HG02973 (cell line): ENCODE measurements at regions not wholly inside any gene's neighbourhood (a gene's known extent, or its start where the extent isn't known, plus 50 kb on each side); places are given as distances from the start of the nearest gene placed in this dataset.
"Not testable (repeated sequence)": the region's sequence is repeated elsewhere in the genome, so short reads cannot be mapped to it uniquely, and the experiment has no call there.

Experiments used
- ATAC-seq: cut with Tn5 transposase; IDR thresholded peaks from one replicate; pipeline ENCODE4 v1.9.1; 2021; ENCODE audit warnings: moderate library complexity; ENCODE audit not compliant: unreplicated experiment

DNA sequence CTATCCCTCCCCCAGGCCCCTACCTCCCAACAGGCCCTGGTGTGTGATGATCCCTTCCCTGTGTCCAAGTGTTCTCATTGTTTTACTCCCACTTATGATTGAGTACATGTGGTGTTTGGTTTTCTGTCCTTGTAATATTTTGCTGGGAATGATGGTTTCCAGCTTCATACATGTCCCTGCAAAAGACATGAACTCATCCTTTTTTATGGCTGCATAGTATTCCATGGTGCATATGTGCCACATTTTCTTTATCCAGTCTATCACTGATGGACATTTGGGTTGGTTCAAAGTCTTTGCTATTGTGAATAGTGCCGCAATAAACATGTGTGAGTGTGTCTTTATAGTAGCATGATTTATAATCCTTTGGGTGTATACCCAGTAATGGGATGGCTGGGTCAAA is 151.7 kb downstream of the VSIG4 start:
- not testable (repeated sequence) for ATAC-seq

DNA sequence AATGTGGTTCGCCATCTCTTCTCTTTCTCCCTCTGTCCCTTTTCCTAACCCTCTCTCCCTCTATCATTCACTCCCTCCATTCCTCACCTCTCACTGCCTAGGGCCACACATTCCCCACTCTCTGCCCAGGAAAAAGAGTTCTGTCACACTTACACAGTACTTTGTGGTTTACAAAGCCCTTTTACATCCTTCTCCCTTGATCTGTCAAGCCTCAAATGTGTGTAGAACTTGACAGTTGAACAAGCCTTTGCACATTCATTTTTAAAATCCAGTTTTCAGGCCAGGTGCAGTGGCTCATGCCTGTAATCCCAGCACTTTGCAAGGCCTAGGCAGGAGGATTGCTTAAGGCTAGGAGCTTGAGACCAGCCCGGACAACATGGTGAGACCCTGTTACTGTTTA is 156.3 kb downstream of the VSIG4 start:
- ATAC-seq: no peak

DNA sequence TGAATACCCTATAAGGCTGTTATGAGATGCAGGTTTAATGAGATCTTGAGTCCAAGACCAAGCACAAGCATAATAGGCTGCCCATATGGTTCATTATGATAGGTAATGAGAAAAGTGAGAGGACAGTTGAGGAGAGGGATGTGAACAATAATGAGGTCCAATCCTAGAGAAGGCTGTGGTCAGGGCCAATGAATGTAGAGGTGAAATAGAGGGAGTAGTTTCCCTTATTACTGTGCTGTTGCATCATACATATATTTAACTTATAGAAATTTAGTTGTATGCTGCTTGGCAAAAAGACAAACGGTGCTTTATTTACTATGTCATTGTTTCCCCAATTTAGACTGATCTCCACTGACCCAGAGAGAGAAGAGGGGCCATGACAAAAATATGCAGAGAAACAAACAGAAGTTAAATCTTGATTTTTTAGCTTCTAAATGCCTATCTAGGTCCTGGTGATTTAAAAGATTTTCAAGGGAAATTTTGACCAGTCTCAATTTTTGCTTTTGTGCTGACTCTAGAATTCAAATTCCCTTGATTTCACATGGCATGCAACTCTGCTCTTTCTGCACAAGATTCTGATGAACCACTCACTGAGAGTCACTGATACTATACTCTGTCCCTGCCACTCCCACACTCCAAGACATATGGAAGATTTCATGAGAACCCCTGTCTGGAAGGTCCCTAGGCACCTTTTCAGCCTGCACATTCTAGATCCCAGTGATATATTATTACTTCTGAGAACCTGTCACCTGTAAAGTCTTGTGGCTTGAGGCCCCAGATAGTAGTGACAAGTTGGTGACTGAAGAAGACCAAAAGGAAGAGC is 159.7 kb downstream of the VSIG4 start:
- no peak for ATAC-seq

DNA sequence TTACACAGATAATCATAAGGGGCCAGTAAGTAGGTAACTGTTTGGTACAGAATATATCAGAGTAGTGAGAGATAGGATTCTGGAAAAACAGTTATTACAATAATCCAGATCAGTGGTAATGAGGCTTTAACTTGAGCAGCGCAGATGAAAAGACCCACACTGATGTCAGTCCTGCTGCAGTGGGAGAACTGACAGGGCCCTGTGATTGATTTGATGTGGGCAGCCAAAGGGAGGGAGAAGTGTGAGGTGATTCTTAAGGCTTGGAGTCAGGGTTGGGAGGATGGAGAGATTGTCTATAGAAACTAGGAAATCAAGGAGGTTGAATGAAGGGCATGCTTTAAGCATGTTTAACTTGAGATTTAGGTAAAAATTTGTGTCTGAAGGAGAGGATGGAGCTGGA is 161.4 kb downstream of the VSIG4 start:
- ATAC-seq: no peak

DNA sequence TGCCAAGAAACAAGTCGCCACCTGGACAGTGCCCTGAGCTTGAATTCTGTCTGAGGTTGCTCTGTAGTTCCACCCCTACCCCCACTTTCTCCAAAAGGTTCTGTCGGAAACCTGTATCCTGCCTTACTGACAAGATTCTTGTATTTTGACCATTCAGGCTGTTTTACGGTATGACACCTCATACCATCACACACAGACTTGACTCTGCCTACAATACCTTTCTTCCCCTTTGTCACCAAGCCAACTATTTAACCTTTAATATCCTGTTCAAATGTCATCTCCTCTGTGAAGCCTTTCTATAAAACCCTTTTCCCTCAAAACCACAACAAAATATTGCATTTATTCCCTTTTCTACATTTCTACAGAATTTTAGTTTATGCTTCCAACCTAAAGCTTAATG is 161.9 kb downstream of the VSIG4 start:
- no peak for ATAC-seq

DNA sequence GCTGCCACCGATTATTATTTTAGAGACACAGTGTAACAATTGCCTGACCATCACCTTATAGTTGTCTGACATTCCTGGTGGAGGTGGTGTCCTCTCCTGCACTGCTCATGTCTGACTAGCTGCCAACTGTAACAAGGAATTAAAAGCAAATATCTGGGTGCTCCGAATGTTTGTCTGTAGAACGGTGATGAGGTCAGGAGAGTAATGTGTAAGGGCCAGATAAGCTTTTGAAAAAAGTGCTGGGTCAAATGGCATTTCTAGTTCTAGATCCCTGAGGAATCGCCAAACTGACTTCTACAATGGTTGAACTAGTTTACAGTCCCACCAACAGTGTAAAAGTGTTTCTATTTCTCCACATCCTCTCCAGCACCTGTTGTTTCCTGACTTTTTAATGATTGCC is 164.3 kb downstream of the VSIG4 start:
- not testable (repeated sequence) for ATAC-seq

DNA sequence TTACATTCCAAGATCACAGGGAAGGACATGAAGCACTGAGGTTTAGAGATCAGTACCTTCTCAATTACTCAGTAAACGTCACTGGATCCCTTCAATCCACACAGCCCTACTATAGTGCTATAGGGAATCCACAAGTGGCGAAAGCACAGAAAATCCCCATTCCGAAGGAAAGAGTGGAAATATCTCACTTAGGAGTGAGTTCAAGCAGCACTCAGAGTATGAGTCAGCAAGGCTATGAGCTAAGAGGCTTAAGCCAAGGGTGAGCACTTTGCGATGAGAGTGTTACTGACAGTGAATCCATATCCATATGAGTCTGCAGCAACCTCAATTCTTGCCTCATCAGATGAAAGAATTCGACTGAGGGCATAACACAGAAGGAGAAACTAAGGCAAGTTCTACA is 165.1 kb downstream of the VSIG4 start:
- ATAC-seq: no peak

DNA sequence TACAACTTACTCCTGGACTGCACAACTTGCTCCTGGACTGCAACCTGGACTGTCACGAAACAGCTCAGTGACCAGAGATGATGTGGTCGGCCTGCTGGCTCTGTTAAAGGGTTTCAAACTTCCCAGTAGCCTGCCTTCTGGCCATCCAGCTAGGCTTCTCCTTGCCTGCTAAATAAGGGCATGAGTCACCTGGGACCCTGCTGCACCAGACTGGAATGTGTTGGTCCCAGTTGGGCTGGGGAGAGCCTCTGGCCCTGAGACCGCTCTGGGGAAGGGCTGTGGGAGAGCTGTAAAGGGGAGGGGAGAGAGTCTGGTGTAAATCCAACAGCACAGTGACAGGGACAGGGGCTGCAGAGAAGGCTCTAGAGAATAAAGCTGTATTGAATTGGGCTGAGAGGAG is 165.8 kb downstream of the VSIG4 start:
- no peak for ATAC-seq

DNA sequence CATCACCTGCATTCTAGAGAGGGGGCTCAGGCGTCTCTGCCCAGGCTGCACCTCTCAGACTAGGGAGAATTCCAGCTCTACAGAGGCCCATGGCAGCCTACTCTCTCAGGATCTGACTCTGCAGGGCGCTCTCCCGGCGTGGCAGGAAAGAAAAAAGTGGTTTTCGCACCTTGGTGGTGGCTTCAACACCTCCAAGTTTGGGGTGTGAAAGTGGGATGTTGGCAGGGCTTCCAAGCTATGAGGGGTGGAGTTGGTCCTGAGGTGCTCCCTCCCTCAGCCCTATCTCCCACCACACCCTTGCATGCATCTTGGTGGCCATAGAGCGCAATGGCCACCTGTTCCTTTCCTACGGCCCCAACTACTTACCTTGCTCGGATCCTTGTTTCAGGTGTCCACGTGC is 166.5 kb downstream of the VSIG4 start:
- ATAC-seq: no peak

DNA sequence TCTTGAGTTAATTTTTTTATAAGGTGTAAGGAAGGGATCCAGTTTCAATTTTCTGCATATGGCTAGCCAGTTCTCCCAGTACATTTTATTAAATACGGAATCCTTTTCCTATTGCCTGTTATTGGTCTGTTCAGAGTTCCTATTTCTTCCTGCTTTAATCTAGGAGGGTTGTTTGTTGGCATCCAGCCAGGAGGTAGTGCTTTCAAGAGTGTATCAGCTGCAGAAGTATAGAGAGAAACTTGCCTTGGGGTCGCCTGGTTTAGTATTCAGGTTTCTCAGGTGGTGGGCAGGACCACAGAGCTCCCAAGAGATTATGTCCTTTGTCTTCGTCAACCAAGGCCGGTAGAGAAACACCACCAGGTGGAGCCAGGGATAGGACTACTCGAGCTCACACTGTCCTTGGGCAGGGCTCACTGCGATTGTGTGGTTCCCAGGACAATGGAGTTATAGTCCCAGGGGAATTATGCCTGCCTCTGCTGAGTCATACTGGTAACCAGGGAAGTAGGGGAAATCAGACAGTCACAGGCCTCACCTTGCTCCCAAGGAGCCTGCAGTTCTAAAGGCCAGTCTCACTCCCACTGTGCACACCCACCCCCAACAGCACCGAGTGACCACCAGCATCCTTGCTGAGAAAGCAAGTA is 168.1 kb downstream of the VSIG4 start:
- ATAC-seq: peak; percentile 66

DNA sequence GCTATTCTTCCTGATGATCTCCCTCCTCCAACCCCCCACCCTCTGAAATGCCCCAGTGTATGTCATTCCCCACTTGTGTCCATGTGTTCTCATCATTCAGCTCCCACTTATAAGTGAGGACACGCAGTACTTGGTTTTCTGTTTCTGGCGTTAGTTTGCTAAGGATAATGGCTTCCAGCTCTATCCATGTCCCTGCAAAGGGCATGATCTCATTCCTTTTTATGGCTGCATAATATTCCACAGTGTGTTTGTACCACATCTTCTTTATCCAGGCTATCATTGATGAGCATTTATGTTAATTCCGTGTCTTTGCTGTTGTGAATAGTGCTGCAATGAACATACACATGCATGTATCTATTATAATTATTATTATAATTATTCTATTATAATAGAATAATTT is 169.3 kb downstream of the VSIG4 start:
- ATAC-seq: not testable (repeated sequence)

DNA sequence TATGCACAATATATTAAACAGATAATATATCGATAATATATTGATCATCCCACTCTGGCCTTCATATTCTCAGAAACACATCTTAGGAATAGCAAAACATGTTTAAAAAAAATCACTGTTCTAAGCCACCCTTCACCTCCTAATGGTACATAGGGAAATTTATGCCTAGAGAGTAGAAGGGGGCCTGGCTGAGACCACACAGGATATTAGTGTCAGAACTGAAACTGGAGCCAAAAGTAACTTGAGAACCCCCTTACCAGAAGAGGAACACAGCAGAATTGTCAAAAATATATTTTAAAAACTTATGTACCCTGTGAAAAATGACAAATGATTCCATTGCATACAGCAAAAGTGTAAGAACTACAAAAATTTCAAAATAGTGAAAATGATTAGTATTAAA is 173.1 kb downstream of the VSIG4 start:
- no peak for ATAC-seq

DNA sequence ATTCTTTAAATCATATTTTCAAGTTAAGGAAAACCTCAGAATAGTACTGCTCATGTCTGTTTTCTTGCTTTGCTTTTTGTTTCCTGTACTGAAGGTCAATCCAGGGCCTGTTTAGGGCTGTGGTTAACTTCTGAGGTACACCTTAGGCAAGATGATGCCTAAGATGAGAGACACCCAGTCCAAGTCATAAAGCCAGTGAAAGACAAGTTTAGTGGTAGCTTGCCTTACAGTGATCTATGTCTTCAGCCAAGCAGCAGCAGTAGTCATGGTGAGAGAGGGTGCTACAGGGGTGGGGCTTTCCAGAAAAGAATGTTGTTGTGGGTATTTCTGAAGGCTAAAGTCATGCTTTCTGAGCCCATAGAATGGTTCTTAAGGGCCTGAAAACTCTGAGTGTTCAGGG is 173.7 kb downstream of the VSIG4 start:
- peak; percentile 85 for ATAC-seq

DNA sequence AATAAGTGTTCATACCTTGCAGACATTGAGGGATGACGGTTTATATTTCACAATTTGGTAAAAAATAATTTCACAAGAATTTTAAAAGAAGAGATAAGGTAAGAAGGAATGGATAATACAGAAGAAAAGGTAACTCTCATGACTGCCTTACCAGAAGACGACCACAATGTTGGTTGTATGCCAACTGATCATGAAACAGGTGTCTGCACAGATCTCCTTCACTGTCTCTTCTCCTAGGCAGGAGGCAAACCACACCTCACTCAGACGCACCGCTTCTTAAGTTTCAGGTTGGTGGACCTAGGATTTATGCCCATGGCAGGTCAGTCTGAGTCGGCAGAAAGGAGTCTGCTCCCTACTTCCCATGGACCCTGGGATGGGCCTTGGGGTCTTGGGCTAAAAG is 177.2 kb downstream of the VSIG4 start:
- ATAC-seq: no peak

DNA sequence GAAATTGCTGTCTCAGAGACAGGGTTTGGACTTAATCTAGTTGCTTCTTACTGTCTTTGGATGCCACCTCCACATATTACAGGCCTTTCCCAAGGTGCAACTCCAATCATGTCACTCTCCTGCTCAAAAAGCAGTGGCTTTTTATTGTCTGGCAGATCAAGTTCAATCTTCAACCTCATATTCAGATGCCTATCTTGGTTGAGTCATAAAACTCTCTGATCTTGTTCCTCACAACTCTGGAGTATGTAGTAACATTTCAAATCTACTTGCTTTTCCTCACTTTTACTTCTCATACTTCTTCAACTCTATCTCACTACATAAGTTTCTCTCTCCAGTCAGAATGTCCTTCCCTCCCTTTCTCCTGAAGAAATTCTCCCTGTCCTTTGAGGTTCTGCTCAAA is 180.6 kb downstream of the VSIG4 start:
- no peak for ATAC-seq

DNA sequence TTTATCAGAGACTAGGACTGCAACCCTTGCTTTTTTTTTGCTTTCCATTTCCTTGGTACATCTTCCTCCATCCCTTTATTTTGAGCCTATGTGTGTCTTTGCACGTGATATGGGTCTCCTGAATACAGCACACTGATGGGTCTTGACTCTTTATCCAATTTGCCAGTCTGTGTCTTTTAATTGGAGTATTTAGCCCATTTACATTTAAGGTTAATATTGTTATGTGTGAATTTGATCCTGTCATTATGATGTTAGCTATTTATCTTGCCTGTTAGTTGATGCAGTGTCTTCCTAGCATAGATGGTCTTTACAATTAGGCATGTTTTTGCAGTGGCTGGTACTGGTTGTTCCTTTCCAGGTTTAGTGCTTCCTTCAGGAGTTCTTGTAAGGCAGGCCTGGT is 185.4 kb downstream of the VSIG4 start:
- ATAC-seq: not testable (repeated sequence)

DNA sequence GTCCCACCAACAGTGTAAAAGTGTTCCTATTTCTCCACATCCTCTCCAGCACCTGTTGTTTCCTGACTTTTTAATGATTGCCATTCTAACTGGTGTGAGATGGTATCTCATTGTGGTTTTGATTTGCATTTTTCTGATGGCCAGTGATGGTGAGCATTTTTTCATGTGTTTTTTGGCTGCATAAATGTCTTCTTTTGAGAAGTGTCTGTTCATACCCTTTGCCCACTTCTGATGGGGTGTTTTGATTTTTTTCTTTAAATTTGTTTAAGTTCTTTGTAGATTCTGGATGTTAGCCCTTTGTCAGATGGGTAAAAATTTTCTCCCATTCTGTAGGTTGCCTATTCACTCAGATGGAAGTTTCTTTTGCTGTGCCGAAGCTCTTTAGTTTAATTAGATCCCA is 183.9 kb downstream of the MSN start:
- ATAC-seq: not testable (repeated sequence)

DNA sequence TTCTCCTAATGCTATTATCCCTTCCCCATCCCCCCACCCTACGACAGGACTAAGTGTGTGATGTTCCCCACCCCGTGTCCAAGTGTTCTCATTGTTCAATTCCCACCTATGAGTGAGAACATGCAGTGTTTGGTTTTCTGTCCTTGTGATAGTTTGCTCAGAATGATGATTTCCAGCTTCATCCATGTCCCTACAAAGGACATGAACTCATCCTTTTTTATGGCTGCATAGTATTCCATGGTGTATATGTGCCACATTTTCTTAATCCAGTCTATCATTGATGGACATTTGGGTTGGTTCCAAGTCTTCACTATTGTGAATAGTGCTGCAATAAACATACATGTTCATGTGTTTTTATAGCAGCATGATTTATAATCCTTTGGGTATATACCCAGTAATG is 183.4 kb downstream of the MSN start:
- ATAC-seq: not testable (repeated sequence)

DNA sequence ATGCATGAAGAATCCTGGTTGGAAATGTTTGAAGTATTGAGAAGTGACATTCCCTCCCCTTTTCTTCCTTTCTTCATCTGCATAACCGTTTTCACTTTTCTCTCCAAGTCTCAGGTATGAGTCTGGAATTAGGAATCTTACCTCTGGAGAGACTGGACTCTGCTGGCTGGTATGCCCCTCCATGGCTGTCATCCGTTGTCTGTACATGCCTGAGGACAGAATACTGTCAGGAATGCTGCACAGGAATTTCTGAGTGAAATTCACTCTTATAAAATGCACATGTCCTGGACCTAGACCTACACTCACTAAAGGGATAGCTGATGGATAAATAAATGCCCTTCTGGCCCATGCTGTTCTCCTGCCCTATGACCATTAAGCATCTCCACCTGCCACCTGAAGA is 179.5 kb downstream of the MSN start:
- ATAC-seq: no peak

DNA sequence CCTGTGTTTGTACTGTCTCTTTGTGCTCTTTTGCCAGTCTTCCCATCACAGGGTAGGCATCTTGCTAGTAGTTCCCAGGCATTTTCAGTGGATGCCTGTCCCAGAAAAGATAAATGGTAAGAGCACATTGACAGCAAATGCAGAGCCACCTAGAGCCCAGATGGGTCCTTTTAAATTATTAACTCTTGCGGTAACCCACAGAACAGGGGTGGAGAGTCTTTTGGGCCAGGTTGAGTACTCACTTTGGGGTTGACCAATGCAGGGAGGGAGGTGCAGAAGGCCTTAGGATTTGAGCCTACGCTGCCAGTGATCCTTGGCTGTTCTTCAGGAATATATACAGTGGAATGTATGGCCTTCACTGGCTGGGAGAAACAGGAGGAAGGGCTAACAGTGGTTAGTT is 173.8 kb downstream of the MSN start:
- no peak for ATAC-seq

DNA sequence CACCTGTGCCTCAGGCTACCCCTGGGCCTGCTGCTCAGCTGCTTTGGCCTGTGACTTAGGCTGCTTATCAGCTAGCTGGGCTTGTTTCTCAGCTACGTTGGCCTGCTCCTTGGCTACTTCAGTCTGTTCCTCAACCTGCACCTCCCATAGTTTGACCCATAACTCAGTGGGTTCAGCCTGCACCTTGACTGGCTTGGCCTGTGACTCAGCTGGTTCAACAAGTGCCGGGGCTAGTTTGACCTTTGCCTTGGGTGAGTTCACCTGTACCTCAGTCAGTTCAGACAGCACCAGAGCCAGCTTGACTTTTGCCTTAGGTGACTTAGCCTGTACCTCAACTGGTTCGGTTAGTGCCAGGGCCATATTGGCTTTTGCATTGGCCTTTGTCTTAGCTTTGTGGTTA is 171.2 kb downstream of the MSN start:
- no peak for ATAC-seq

DNA sequence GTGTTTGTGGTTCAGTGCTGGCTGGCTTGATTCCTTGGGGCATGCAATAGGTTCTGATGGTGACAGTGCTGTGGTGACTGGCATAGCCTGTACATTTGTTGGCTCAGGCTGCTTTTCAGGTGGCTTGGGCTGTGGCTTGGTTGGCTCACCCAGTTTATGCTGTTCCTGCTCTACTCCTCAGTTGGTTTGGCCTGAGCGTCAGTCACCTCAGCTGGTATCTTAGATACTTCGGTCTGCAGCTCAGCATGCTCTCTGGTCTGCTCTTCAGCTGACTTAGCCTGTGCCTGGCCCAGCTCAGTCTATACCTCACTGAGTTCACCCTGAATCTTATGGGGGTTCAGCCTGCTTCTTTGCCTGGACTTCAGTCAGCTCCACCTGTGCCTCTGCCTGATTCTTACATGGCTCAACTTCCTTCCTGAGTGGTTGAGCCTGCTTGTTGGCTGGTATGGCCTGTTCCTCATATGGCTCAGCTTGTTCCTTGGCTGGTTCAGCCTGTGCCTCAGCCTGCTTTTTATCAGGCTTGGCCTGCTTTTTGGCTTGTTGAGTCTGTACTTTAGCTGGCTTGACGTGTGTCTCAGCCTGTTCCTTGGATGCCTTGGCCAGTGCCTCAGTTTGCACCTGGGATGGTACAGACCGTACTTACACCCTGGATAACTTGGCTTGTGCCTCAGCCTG is 170.6 kb downstream of the MSN start:
- no peak for ATAC-seq
